22Rv1 (cell line): ENCODE measurements at regions not wholly inside any gene's neighbourhood (a gene's known extent, or its start where the extent isn't known, plus 50 kb on each side); places are given as distances from the start of the nearest gene placed in this dataset.

ENCODE experiments used
- H3K27ac ChIP-seq: fragments of 450-650 bp; 2 replicates; pipeline ENCODE4 v1.5.1; 2017
- ZFX ChIP-seq: fragments of 450-650 bp; IDR thresholded peaks from 2 replicates; pipeline ENCODE4 v1.6.1; 2017; ENCODE audit warnings: antibody characterized with exemption, borderline replicate concordance
- TF ChIP-seq, protein P1 (sequence below): fragments of 450-650 bp; IDR thresholded peaks from 2 replicates; pipeline ENCODE4 v1.5.1; 2017; ENCODE audit warnings: mild to moderate bottlenecking

DNA sequence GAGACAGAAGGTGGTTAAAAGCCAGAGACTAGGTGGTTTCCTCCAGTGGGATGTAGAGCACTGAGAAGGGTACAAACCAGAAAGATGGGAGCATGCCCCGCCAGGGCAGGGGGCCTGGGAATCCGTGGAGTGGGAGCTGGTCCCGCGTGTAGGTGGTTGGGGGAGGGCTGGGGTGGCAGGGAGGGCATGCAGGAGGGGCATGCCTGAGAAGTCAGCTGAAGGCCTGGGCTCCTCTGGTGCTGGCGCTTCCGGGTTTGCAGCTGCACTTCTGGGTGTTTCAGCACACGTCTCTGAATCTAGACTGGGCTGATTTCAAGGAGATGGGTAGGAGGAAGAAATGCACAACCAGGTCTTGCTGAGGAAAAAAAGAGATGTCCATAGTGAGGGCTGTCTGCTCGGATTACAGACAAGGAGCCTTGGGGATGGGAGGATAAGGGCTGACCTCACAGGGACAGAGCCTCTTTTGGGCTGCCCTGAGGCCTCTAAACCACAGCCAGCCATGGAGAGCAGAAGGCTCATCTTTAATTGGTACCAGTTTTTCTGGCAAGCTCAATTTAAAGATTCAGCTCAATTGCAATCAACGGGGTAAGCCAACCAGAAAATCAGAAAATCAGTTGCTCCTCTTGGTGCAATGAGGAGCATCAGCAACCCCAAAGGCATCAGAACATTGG is 151.9 kb downstream of the FAM43A start:
- no peak overlapping the region for H3K27ac ChIP-seq

DNA sequence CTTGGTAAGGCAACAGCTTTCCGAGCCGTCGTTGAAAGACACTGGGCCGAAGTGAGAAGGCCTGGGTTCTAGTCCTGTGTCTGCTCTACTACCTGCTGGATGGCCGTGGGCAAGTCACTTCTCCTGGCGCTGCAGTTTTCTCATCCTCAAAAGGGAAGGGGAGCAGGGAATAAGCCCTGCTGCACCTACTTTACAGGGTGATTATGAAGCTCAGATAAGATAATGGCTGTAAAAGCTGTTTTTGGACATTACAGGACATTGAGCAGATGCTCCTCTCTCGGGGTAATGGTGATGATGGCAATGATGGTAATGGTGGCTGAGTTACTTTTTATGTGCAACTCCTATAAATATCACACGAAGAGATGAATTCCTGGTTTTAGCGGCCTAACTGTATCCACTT is 152.6 kb downstream of the FAM43A start:
- H3K27ac ChIP-seq, result no peak overlapping the region
- TF ChIP-seq, protein P1, sequence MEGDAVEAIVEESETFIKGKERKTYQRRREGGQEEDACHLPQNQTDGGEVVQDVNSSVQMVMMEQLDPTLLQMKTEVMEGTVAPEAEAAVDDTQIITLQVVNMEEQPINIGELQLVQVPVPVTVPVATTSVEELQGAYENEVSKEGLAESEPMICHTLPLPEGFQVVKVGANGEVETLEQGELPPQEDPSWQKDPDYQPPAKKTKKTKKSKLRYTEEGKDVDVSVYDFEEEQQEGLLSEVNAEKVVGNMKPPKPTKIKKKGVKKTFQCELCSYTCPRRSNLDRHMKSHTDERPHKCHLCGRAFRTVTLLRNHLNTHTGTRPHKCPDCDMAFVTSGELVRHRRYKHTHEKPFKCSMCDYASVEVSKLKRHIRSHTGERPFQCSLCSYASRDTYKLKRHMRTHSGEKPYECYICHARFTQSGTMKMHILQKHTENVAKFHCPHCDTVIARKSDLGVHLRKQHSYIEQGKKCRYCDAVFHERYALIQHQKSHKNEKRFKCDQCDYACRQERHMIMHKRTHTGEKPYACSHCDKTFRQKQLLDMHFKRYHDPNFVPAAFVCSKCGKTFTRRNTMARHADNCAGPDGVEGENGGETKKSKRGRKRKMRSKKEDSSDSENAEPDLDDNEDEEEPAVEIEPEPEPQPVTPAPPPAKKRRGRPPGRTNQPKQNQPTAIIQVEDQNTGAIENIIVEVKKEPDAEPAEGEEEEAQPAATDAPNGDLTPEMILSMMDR, result no peak

More for the DNA sequence above, 151.9 kb downstream of the FAM43A start:
- no peak for TF ChIP-seq ZFX
- TF ChIP-seq, protein P1, result no peak

DNA sequence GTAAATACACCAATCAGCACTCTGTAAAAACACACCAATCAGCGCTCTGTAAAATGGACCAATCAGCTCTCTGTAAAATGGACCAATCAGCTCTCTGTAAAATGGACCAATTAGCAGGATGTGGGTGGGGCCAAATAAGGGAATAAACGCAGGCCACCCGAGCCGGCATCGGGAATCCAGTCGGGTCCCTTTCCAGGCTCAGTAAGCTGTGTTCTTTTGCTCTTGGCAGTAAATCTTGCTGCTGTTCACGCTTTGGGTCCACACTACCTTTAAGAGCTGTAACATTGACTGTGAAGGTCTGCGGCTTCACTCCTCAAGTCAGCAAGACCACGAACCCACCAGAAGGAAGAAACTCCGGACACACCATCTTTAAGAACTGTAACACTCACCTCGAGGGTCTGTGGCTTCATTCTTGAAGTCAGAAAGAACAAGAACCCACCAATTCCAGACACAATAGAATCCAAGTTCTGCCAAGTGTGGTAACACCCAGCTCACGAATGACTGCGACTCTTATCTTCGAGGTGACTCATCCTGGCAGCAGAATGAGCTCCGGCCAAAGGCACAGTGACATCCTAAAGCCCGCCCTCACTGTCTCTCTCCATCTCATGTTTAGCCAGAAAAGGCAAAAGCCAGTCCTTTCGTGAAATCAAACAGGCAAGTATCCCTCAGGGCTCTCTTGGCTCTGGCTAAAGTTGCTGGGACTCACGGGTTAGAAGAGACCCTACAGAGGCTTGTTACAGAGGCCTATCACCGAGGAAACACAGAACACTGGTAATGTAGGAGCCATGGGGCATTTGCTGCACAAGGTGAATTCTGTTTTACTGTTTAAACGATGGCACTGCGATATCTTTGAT is 155.2 kb downstream of the FAM43A start:
- H3K27ac ChIP-seq, result no peak overlapping the region

DNA sequence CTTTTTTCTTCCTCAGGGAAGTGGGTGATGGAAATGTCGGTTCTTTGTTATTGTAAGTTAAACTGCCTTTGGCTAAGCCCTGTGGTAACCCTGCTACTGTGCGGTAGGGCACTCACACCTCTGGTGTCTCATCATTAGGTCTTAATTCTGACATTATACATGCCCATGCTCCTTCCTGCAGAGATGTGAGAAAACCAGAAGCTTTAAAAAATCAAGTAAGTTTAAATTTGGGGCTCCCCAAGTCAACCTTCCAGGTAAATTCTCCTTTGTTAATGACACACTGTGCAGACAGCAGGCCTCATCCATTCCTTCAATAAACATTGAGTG is 155.8 kb downstream of the FAM43A start:
- H3K27ac ChIP-seq, result no peak overlapping the region
- TF ChIP-seq, protein P1, result no peak
- no peak for TF ChIP-seq ZFX

More for the DNA sequence above, 155.2 kb downstream of the FAM43A start:
- TF ChIP-seq, protein P1, result no peak
- no peak for TF ChIP-seq ZFX

DNA sequence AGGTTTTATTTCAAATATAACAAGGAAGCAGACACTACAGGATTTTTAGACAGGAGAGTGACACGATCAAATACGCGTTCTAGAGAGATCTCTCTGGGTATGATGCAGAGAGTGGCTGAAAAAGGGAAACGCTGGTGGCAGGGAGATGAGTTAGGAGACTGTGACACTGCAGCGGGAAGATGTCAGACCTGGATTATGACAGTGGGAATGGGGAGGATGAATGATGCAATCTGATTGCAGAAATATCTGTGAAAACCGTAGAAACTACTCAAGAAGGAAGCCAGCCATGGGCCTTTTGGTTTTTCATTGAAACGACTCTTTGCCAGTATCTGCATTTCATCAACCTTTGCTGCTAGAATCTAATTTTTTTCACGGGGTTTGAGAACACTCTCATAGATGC is 157.9 kb downstream of the FAM43A start:
- no peak for TF ChIP-seq ZFX
- TF ChIP-seq, protein P1, result no peak
- H3K27ac ChIP-seq, result no peak overlapping the region

DNA sequence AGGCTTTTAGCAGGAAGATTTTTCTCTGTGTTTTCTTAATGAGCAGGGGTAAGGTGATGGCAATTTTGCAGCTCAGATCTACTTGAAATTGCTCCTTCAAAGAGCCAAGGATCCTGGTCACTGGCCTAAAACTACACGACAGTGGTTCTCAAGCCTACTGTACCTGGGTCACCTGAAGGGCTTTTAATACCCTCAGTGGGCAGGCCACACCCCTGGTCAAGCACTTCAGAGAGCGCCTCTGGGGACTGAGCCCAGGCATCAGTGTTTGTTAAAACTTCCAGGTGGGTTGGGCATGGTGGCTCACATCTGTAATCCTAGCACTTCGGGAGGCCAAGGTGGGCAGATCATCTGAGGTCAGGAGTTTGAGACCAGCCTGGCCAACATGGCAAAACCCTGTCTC is 158.4 kb downstream of the FAM43A start:
- TF ChIP-seq, protein P1, result no peak
- no peak for TF ChIP-seq ZFX
- no peak overlapping the region for H3K27ac ChIP-seq
